Testis (tissue), 2 donors: ENCODE measurements at regions not wholly inside any gene's neighbourhood (a gene's known extent, or its start where the extent isn't known, plus 50 kb on each side); places are given as distances from the start of the nearest gene placed in this dataset.

Experiments used
- DNase-seq: peaks from one replicate; pipeline ENCODE4 v3.0.0-alpha.2; 2019
- H3K27ac ChIP-seq, 2 donors: fragments of 200-600 bp; sonication (generic); one replicate each; pipeline ENCODE4 v1.5.1; 2019
- H3K27me3 ChIP-seq: fragments of 200-600 bp; sonication (generic); one replicate; pipeline ENCODE4 v1.5.1; 2019
- H3K36me3 ChIP-seq: fragments of 200-600 bp; sonication (generic); one replicate; pipeline ENCODE4 v1.5.1; 2017; ENCODE audit warnings: low read depth; ENCODE audit errors: missing control alignments
- H3K4me1 ChIP-seq: fragments of 200-600 bp; sonication (generic); one replicate; pipeline ENCODE4 v1.5.1; 2019
- H3K4me3 ChIP-seq, 2 donors: fragments of 200-600 bp; sonication (generic); one replicate each; pipeline ENCODE4 v1.5.1; 2017 to 2019
- H3K9me3 ChIP-seq: fragments of 200-600 bp; sonication (generic); one replicate; pipeline ENCODE4 v1.5.1; 2017
- CTCF ChIP-seq, 3 experiments: fragments of 450-650 bp in 2 of 3; fragments of 200-600 bp in 1 of 3; sonication (generic) in 1 of 3; IDR thresholded peaks; one replicate each; pipeline ENCODE4 v1.5.1; 2016 to 2019; ENCODE audit warnings: antibody characterized with exemption in 3 of 3, mild to moderate bottlenecking in 2 of 3, moderate library complexity in 1 of 3
- POLR2A ChIP-seq: fragments of 450-650 bp; IDR thresholded peaks from one replicate; pipeline ENCODE4 v1.6.1; 2017; ENCODE audit warnings: antibody characterized with exemption, mild to moderate bottlenecking, moderate library complexity
- WGBS, 2 donors: methylation state at CpG; one replicate each; pipeline ENCODE4 v1.1.5; 2018; 5-methylcytosine and 5-hydroxymethylcytosine counted together
- intact Hi-C: fragments of 100-400 bp; cut with DNase I; formaldehyde crosslinking; loops from one replicate; pipeline ENCODE4 v1.15.1; 2023; ENCODE audit warnings: low total_unique reads

DNA sequence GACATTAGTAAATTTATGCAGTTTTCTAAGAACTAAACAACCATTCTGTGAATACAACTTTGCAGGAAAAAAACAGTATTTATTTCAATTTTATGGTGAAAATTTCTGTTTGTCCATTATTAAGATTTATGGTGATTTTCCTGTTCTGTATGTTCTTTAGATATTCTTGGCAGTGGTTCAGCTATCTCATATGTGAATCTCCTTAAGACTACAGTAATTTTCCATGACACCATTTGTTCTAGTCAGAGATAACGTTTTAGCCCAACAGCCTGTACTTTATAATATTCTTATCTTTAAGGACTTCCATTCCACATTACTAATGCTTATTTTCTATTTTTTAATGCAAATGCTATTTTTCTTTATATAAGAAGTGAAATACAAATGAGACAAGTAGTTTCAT lies 504.0 kb downstream of the RFPL4B start:
- no peak overlapping the region for H3K27ac ChIP-seq
- no peak for TF ChIP-seq CTCF (IDR thresholded peaks at IDR 0.05)
- no peak for TF ChIP-seq POLR2A
- H3K27me3 ChIP-seq: no peaks in the 10 kb centered on the region
- intact Hi-C loops: no loop called here
- DNase-seq: no peak
- no peaks in the 10 kb centered on the region for H3K36me3 ChIP-seq
- H3K4me3 ChIP-seq: no peak overlapping the region
- no peaks in the 10 kb centered on the region for H3K4me1 ChIP-seq
- H3K9me3 ChIP-seq: no peaks in the 10 kb centered on the region
- 31 to 68% methylated on average over 1 of the region's 1 CpG for WGBS, 2 donors

DNA sequence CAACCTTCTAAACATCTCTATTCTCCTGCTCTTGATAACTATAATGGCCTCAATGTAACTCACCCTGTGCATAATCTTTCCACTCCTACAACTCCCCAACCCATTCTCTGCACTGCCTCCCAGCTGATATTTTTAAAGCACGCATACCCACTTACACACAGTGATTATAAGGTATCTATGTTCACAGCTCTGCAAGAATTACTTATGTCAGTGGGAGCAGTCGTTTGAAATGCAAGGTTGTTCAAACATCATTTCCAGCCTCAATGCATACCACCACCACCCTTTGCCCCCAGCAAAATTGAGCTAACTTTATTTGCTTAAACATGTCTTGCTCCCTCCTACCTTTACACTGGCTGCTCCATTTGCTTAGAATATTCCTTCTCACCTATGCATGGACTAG lies 506.0 kb downstream of the RFPL4B start:
- Histone ChIP-seq H3K4me3 (no peak overlapping the region), H3K9me3 (no peaks in the 10 kb centered on the region), H3K36me3 (no peaks in the 10 kb centered on the region), H3K27me3 (no peaks in the 10 kb centered on the region), H3K4me1 (no peaks in the 10 kb centered on the region), H3K27ac (no peak overlapping the region)
- intact Hi-C loops: no loop called here
- no peak for DNase-seq
- TF ChIP-seq POLR2A: no peak
- TF ChIP-seq CTCF (IDR thresholded peaks at IDR 0.05): no peak
- WGBS, 2 donors: 79 to 92% methylated on average over 2 of the region's 2 CpGs

DNA sequence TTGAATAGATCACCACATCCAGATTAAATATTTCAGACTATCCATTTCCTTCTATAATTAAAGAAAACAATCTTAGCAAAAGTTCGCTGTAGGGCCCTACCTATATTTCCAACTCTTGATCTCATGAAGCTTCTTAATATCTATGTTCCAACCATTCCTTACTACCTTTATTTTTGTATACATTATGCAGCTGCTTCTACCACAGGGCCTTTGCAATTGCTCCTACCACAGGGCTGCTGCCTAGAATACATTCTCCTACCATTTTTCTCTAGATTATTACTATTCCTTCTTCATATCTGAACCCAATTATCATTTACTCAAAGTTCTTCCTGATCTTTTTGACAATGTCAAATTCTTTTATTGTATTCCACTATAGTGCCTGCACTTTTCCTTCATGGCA lies 516.6 kb downstream of the RFPL4B start:
- no peaks in the 10 kb centered on the region for H3K4me1 ChIP-seq
- DNase-seq: no peak
- WGBS, 2 donors: 44 to 90% methylated on average over 1 of the region's 1 CpG
- no peak overlapping the region for H3K4me3 ChIP-seq
- no peaks in the 10 kb centered on the region for H3K36me3 ChIP-seq
- H3K27me3 ChIP-seq: no peaks in the 10 kb centered on the region
- no peak overlapping the region for H3K27ac ChIP-seq
- TF ChIP-seq CTCF (IDR thresholded peaks at IDR 0.05) (no peak), POLR2A (no peak)
- H3K9me3 ChIP-seq: no peaks in the 10 kb centered on the region
- intact Hi-C loops: no loop called here

DNA sequence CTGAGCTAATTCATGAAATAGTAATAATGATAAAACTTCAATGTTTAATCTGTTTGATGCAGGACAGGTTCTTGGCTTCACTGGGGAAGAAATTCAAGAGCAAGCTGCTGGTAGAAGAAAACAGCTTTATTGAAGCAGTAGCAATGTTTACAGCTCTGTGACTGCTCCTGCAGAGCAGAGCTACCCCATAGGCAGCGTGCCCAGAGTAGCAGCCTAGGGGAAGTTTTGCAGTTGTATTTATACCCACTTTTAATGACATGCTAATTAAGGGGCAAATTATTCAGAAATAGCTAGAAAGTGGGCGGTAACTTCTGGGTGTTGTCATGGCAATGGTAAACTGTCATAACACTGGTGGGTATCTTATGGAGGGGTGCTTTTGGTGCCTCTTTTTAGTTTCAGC lies 518.0 kb downstream of the RFPL4B start:
- Histone ChIP-seq H3K27ac (no peak overlapping the region), H3K4me1 (no peaks in the 10 kb centered on the region), H3K4me3 (no peak overlapping the region), H3K9me3 (no peaks in the 10 kb centered on the region), H3K27me3 (no peaks in the 10 kb centered on the region), H3K36me3 (no peaks in the 10 kb centered on the region)
- intact Hi-C loops: no loop called here
- no peak for DNase-seq
- WGBS, 2 donors: 82 to 91% methylated on average over 2 of the region's 2 CpGs
- TF ChIP-seq CTCF (IDR thresholded peaks at IDR 0.05) (no peak), POLR2A (no peak)

GRCh38 chr6:112874881-112875280 lies 527.8 kb downstream of the RFPL4B start:
- TF ChIP-seq POLR2A (no peak), CTCF (IDR thresholded peaks at IDR 0.05) (no peak)
- Histone ChIP-seq H3K27ac (no peak overlapping the region), H3K4me1 (no peaks in the 10 kb centered on the region), H3K36me3 (no peaks in the 10 kb centered on the region), H3K9me3 (no peaks in the 10 kb centered on the region), H3K4me3 (no peak overlapping the region), H3K27me3 (no peaks in the 10 kb centered on the region)
- no peak for DNase-seq
- intact Hi-C loops: no loop called here
- 88 to 92% methylated on average over 1 of the region's 1 CpG for WGBS, 2 donors
